Activated naive CD8-positive, alpha-beta T cell treated with anti-CD3 and anti-CD28 coated beads, Interleukin-2, amount 50 U/mL, for 24 hours (primary cell): ENCODE measurements at regions not wholly inside any gene's neighbourhood (a gene's known extent, or its start where the extent isn't known, plus 50 kb on each side); places are given as distances from the start of the nearest gene placed in this dataset.

ENCODE experiments used
- ATAC-seq: fragments of 150-1000 bp; cut with Tn5 transposase; one replicate; pipeline ENCODE4 v1.10.0; 2021
- DNase-seq: peaks from one replicate; pipeline ENCODE4 v3.0.0; 2021
- H3K27ac Mint-ChIP-seq: one replicate; pipeline ENCODE4 v1.8.0; 2021; ENCODE audit warnings: mild to moderate bottlenecking, mixed read lengths
- H3K27me3 Mint-ChIP-seq: one replicate; pipeline ENCODE4 v1.8.0; 2021; ENCODE audit warnings: mixed read lengths
- H3K36me3 Mint-ChIP-seq: one replicate; pipeline ENCODE4 v1.8.0; 2021; ENCODE audit warnings: low read depth, mixed read lengths
- H3K4me1 Mint-ChIP-seq: one replicate; pipeline ENCODE4 v1.8.0; 2021; ENCODE audit warnings: mixed read lengths
- H3K4me3 Mint-ChIP-seq: one replicate; pipeline ENCODE4 v1.8.0; 2021; ENCODE audit warnings: mild to moderate bottlenecking, moderate library complexity, mixed read lengths
- H3K9me3 Mint-ChIP-seq: one replicate; pipeline ENCODE4 v1.8.0; 2021; ENCODE audit warnings: mixed read lengths

GRCh38 chr21:28458446-28458845 lies 534.2 kb downstream of the LTN1 start:
- Mint-ChIP-seq H3K9me3 (no peaks in the 10 kb centered on the region), H3K4me1 (no peaks in the 10 kb centered on the region)
- no peak for ATAC-seq

DNA sequence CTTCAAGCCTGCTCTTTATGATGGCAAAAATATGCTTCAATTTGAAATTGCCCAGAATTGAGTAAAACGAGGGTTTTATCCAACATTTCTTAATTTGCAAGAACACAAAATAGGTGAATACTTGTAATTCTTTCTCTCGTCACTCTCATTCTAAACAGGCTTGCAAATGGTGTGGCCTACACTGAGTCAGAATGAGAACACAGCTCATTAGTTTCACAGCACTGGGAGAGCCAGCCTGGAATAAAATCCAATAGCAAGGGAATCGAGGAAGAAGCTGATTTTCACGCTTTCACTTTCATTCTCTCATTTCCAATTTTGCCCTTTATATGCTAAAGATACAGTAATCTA lies 537.5 kb downstream of the LTN1 start:
- Mint-ChIP-seq H3K27me3 (no peaks in the 10 kb centered on the region), H3K27ac (no peak overlapping the region), H3K4me3 (no peak overlapping the region), H3K36me3 (no peaks in the 10 kb centered on the region), H3K4me1 (no peaks in the 10 kb centered on the region), H3K9me3 (no peaks in the 10 kb centered on the region)
- no peak for ATAC-seq
- no peak for DNase-seq

More at GRCh38 chr21:28458446-28458845, 534.2 kb downstream of the LTN1 start:
- H3K4me3 Mint-ChIP-seq = no peak overlapping the region
- no peaks in the 10 kb centered on the region for H3K27me3 Mint-ChIP-seq
- DNase-seq = no peak
- H3K36me3 Mint-ChIP-seq = no peaks in the 10 kb centered on the region
- H3K27ac Mint-ChIP-seq = no peak overlapping the region

- ATAC-seq (no peak), DNase-seq (no peak)
- H3K9me3 Mint-ChIP-seq = no peaks in the 10 kb centered on the region
- no peak overlapping the region for H3K27ac Mint-ChIP-seq
- no peaks in the 10 kb centered on the region for H3K4me1 Mint-ChIP-seq
- H3K4me3 Mint-ChIP-seq = no peak overlapping the region
- no peaks in the 10 kb centered on the region for H3K27me3 Mint-ChIP-seq
- H3K36me3 Mint-ChIP-seq = no peaks in the 10 kb centered on the region
Measured at GRCh38 chr21:28454564-28455252, 538.0 kb downstream of the LTN1 start.

GRCh38 chr21:28447462-28447861 lies 545.2 kb downstream of the LTN1 start:
- no peaks in the 10 kb centered on the region for H3K27me3 Mint-ChIP-seq
- ATAC-seq (no peak), DNase-seq (no peak)
- H3K4me3 Mint-ChIP-seq = no peak overlapping the region
- H3K36me3 Mint-ChIP-seq = no peaks in the 10 kb centered on the region
- peaks cover 4% of the 10 kb centered on the region for H3K9me3 Mint-ChIP-seq
- no peaks in the 10 kb centered on the region for H3K4me1 Mint-ChIP-seq
- H3K27ac Mint-ChIP-seq = no peak overlapping the region

GRCh38 chr21:28445141-28445830 lies 547.4 kb downstream of the LTN1 start:
- no peaks in the 10 kb centered on the region for H3K4me1 Mint-ChIP-seq
- H3K27me3 Mint-ChIP-seq = no peaks in the 10 kb centered on the region
- no peaks in the 10 kb centered on the region for H3K36me3 Mint-ChIP-seq

GRCh38 chr21:28444557-28444956 lies 548.1 kb downstream of the LTN1 start:
- no peaks in the 10 kb centered on the region for H3K36me3 Mint-ChIP-seq
- no peak for DNase-seq
- peaks cover 4% of the 10 kb centered on the region for H3K9me3 Mint-ChIP-seq
- no peaks in the 10 kb centered on the region for H3K4me1 Mint-ChIP-seq
- no peak for ATAC-seq
- no peaks in the 10 kb centered on the region for H3K27me3 Mint-ChIP-seq
- H3K4me3 Mint-ChIP-seq = no peak overlapping the region
- no peak overlapping the region for H3K27ac Mint-ChIP-seq

More at GRCh38 chr21:28445141-28445830, 547.4 kb downstream of the LTN1 start:
- Mint-ChIP-seq H3K4me3 (no peak overlapping the region), H3K9me3 (peaks cover 4% of the 10 kb centered on the region), H3K27ac (no peak overlapping the region)
- DNase-seq = no peak
- ATAC-seq = no peak

GRCh38 chr21:28444111-28444510 lies 548.6 kb downstream of the LTN1 start:
- no peaks in the 10 kb centered on the region for H3K4me1 Mint-ChIP-seq
- DNase-seq = no peak

GRCh38 chr21:28442624-28443023 lies 550.1 kb downstream of the LTN1 start:
- DNase-seq (no peak), ATAC-seq (no peak)
- Mint-ChIP-seq H3K9me3 (peaks cover 4% of the 10 kb centered on the region), H3K36me3 (no peaks in the 10 kb centered on the region), H3K4me1 (no peaks in the 10 kb centered on the region), H3K27ac (no peak overlapping the region), H3K4me3 (no peak overlapping the region), H3K27me3 (no peaks in the 10 kb centered on the region)

More at GRCh38 chr21:28444111-28444510, 548.6 kb downstream of the LTN1 start:
- ATAC-seq = no peak
- H3K36me3 Mint-ChIP-seq = no peaks in the 10 kb centered on the region
- H3K4me3 Mint-ChIP-seq = no peak overlapping the region
- H3K27ac Mint-ChIP-seq = no peak overlapping the region
- peaks cover 4% of the 10 kb centered on the region for H3K9me3 Mint-ChIP-seq
- no peaks in the 10 kb centered on the region for H3K27me3 Mint-ChIP-seq

DNA sequence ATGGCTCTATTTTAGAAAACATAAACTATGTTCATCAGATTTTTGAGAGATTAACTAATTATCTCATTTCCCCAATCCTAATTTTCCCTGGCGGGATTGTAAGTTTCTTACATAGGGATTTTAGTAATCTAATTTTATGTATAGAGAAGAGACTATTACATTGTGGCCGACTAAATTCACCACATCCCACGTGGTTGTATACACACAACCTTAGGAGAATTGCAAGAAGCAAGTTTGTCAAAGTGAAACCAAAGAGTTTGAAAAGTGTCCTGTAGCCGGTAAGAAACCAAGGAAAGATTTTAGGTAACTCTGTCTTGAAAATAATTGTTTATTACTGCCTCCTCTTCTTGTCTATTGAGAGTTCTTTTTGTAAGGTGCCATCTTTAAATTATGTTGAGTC lies 550.6 kb downstream of the LTN1 start:
- Mint-ChIP-seq H3K36me3 (no peaks in the 10 kb centered on the region), H3K4me3 (no peak overlapping the region), H3K9me3 (peaks cover 4% of the 10 kb centered on the region), H3K27ac (no peak overlapping the region), H3K27me3 (no peaks in the 10 kb centered on the region), H3K4me1 (no peaks in the 10 kb centered on the region)
- no peak for DNase-seq
- ATAC-seq = no peak

DNA sequence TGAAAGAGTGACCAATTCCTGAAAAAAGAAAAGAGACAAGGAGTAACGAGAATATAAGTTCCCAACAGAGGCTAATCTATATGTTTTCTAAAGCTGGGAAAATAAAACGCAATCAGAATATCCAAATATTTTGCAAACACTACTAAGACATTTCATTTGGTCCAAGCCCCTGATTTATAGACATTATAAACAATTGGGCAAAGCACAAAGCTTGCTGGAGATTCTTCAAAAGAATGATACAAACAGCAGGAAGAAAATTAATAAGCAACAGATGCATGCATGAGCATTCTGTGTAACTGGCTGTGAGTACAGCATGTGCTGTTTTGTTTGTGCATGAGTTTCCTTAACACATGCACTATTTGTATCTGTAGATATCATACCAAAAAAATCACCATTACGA lies 552.9 kb downstream of the LTN1 start:
- ATAC-seq (no peak), DNase-seq (no peak)
- Mint-ChIP-seq H3K36me3 (no peaks in the 10 kb centered on the region), H3K9me3 (no peaks in the 10 kb centered on the region), H3K4me1 (no peaks in the 10 kb centered on the region), H3K4me3 (no peak overlapping the region), H3K27ac (no peak overlapping the region), H3K27me3 (no peaks in the 10 kb centered on the region)

- Mint-ChIP-seq H3K4me1 (no peaks in the 10 kb centered on the region), H3K27me3 (no peaks in the 10 kb centered on the region), H3K9me3 (no peaks in the 10 kb centered on the region), H3K4me3 (no peak overlapping the region), H3K27ac (no peak overlapping the region), H3K36me3 (no peaks in the 10 kb centered on the region)
- DNase-seq = no peak
- ATAC-seq = no peak
Measured at GRCh38 chr21:28439251-28439650, 553.4 kb downstream of the LTN1 start.

- Mint-ChIP-seq H3K4me1 (no peaks in the 10 kb centered on the region), H3K9me3 (no peaks in the 10 kb centered on the region), H3K27ac (no peak overlapping the region), H3K27me3 (no peaks in the 10 kb centered on the region), H3K36me3 (no peaks in the 10 kb centered on the region), H3K4me3 (no peak overlapping the region)
- ATAC-seq = no peak
- no peak for DNase-seq
Measured at GRCh38 chr21:28437061-28437460, 555.6 kb downstream of the LTN1 start.

DNA sequence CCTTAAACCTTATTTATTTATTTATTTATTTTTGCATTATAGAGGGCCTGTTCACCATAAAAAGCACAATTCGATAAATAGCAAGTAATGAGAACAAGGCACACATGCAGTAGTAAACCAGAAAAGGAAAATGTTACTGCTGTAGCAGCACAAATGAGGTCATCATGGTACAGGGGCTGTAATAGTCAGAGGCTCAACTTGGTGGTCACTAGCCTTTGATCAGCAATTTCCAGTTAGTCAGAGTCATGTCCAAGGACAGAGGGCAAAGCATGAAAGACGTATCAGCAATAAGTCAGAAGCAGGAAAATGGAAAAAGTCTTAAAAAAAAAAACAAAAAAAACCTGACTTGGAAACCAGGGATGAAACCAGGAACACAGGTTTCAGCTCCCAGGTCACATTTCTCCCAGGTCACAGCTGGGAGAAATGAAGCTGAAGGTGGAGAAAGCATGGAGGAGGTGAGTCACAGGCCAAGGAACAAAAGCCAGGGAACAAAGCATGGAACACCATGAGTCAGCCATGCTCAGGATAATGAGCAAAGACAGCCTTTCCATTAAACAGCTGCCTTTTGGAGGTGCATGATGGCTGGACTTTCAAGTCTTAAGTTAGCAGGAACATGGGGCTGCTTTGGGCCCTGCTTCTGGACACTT lies 556.3 kb downstream of the LTN1 start:
- no peaks in the 10 kb centered on the region for H3K4me1 Mint-ChIP-seq
- ATAC-seq (no peak), DNase-seq (no peak)
- no peaks in the 10 kb centered on the region for H3K27me3 Mint-ChIP-seq
- no peak overlapping the region for H3K4me3 Mint-ChIP-seq
- H3K9me3 Mint-ChIP-seq = no peaks in the 10 kb centered on the region
- no peak overlapping the region for H3K27ac Mint-ChIP-seq
- no peaks in the 10 kb centered on the region for H3K36me3 Mint-ChIP-seq

DNA sequence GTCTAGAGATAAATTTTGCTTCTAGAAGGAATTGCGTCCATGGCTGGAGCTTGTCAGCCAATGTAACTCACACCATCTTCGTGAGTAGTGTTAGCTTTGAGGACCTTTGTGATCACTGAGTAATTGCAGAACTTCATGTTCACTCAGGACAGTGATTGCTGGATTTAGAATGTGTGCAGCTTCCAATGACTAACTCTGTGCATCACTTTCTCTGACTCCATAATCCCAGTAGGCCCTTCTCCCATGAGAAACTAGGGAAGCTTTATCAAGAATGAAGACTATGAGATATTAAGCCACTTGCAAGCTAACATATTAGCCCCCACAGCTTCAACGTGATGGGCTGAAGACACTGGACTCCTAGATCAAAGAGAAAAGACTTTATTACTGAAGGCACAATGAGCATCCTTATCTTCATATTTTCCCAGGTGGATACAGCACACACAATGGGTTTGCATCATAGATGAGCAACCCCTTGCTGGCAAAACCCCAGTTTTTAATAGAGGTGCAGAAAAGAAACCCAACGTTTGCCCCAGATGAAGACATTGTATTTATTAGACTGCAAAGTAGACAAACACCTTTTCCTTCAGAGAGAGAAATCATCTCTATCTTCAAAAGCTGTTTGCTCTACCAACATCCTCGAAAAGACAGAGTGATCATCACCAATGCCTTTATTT lies 561.0 kb downstream of the LTN1 start:
- no peak for ATAC-seq
- no peaks in the 10 kb centered on the region for H3K36me3 Mint-ChIP-seq
- no peaks in the 10 kb centered on the region for H3K4me1 Mint-ChIP-seq
- no peaks in the 10 kb centered on the region for H3K27me3 Mint-ChIP-seq
- no peak for DNase-seq
- H3K4me3 Mint-ChIP-seq = no peak overlapping the region
- no peak overlapping the region for H3K27ac Mint-ChIP-seq
- no peaks in the 10 kb centered on the region for H3K9me3 Mint-ChIP-seq

DNA sequence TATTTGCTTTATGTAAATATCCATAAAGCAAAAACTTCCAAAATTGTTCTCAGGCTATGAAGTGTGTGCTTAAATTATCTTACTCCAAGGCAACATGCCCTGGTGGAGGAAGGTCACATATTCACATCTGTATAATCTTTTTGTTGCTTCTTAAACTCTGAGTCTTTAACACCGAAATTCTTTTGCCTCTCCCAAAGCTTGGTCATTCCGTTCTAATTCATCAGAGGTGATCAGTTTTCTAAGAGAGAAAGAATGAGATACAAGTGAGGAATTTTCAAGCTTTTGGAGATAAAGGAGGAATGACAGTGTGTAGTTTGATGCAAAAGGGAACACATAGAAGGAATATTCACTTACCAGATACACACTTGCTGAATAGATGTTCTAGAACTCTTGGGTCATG lies 561.7 kb downstream of the LTN1 start:
- Mint-ChIP-seq H3K4me1 (no peaks in the 10 kb centered on the region), H3K4me3 (no peak overlapping the region), H3K27me3 (no peaks in the 10 kb centered on the region), H3K27ac (no peak overlapping the region), H3K9me3 (no peaks in the 10 kb centered on the region), H3K36me3 (no peaks in the 10 kb centered on the region)
- DNase-seq = no peak
- no peak for ATAC-seq
